ENCODE measurements at regions not wholly inside any gene's neighbourhood (a gene's known extent, or its start where the extent isn't known, plus 50 kb on each side); places are given as distances from the start of the nearest gene placed in this dataset.
"Not testable (repeated sequence)": the region's sequence is repeated elsewhere in the genome, so short reads cannot be mapped to it uniquely, and the experiment has no call there.

GRCh38 chr9:43110376-43110775 is 926.9 kb downstream of the SPATA31A6 start:
- not testable (repeated sequence) for TF ChIP-seq CTCF (IDR thresholded peaks at IDR 0.05 in 4 of 5, conservative IDR thresholded peaks at IDR 0.05 in 1 of 5); POLR2A (IDR thresholded peaks at IDR 0.05)

Data from gastrocnemius medialis (tissue), 4 donors.